ENCODE measurements at regions not wholly inside any gene's neighbourhood (a gene's known extent, or its start where the extent isn't known, plus 50 kb on each side); places are given as distances from the start of the nearest gene placed in this dataset.

GRCh38 chr1:229080361-229080760 is 190.6 kb upstream of the RAB4A start:
- no peak for DNase-seq (ENCODE audit: low spot score)

DNA sequence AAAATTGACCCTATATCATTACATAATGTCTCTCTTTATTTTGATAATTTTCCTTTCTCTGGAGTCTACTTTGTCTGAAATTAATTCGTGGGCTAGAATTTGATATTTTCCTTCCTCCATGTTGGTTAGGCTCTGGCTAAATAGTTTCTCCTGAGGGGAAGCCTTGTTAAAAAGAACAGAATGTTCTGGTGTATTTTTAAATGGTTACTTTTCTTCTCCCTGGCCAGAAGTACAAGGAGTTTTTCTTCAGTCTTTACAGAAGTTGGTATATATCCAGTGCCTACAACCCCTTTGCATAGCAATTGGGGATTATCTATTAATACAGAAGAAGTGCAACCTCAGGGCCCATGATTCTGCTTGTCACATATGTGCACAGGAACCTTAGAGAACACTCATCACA is 185.6 kb upstream of the RAB4A start:
- DNase-seq (ENCODE audit: low spot score) = no peak

DNA sequence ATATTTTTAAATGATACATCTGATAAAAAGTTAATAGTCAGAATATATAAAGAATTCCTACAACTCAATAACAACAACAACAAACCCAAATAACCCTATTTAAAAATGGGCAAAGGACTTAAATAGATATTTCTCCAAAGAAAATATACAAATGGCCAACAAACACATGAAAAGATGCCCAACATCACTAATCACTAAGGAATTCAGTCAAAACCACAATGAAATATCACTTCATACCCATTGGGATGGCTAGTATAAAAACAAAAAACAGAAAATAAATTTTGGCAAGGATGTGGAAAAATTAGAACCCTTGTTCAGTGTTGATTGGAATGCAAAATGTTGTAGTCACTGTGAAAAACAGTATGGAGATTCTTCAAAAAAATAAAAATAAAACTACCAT is 184.8 kb upstream of the RAB4A start:
- DNase-seq (ENCODE audit: low spot score) = no peak

GRCh38 chr1:229086686-229087085 is 184.2 kb upstream of the RAB4A start:
- no peak for DNase-seq (ENCODE audit: low spot score)

DNA sequence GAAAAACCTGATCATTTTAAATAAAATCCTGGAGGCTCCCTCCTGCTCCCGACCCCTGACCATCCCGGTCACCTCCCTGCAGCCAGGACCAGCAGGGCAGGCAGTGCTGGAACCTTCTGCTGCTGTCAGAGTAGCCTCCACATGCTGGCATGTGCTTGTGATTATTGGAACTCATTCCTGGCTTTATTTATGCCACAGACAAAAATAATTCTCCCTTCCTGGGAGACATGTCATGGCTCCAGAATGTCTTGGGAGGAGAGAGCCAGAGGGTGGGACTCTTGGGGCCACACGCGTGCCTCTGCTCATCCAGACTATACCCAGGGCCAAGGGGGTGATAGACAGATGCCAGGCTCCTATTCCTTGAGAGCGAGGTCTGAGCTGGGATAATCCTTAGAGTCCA is 183.6 kb upstream of the RAB4A start:
- no peak for DNase-seq (ENCODE audit: low spot score)

DNA sequence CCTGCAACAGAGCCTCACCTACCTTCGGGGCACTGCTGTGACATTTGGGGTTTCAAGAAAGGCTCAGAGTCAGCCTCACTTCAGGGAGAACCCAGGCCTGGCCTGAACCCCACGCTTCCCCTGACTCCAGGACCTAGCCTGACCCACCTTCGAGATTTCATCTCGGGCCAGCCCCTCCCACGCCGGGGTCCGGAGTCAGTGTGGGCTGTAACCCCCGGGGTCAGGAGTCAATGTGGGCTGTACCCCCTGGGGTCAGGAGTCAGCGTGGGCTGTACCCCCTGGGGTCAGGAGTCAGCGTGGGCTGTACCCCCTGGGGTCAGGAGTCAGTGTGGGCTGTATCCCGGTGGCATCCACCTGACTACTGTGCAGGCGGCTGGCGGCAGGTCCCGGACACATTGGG is 183.0 kb upstream of the RAB4A start:
- DNase-seq (ENCODE audit: low spot score) = no peak

DNA sequence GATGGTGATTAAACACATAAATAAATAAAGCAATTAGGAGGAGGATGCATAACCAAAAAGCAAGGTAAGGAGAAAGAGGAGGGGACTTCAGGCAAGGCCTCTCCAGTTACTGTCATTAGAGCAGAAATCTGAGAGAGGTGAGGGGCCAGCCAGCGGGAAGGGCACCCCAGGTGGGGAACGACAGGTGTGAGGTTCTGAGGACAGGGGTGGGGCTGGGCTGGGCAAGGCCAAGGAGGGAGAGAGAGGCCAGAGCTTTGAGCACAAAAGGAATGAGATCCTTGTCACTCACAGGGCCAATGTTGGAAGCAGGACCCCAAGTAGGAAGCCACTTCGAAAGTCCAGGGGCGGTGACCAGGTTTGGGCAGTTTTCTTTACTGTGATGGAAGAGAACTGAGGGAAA is 182.2 kb upstream of the RAB4A start:
- DNase-seq (ENCODE audit: low spot score) = no peak

GRCh38 chr1:229089586-229090208 is 181.2 kb upstream of the RAB4A start:
- DNase-seq (ENCODE audit: low spot score) = no peak

GRCh38 chr1:229091721-229092136 is 179.2 kb upstream of the RAB4A start:
- DNase-seq (ENCODE audit: low spot score) = no peak

DNA sequence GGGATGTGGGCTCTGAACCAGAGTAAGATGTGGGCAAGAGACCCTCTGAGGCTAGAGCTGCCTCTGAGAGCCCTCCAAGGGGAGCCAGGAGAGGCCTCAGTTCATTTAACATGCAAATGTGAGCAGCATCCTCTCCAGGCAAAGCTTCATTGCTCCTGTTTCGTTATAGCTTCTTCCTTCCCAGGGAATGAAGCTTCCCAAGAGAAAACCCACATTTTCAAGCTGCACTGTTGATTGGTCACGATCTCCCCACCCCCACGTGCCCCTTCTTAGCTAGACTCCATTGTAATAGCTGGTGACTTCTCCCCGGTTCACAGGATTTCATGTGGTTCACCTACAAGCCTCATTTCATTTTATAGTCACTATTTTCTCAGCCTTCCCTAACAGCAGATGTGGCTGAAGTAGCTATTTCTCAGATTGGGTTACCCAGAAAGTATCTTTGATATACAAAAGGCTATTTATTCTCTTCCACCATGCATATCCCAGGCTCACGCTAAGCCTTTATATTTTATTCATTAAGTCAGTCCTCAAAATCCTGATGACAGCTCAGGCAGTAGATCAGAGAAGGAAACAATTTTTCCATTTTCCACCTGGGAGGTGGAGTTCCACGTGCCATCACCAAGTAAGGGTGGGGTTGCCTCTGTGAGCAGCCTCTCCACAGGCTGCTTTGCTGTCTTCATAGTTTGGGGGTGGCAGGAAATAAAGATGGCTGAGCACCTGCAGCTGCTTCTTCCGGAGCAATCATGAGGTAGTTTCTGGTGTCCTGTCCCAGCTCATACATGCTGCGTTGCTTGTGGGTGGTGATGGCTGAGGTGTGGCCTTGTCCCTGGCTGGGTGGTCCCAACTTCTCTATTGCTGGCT is 178.3 kb upstream of the RAB4A start:
- DNase-seq (ENCODE audit: low spot score) = no peak

DNA sequence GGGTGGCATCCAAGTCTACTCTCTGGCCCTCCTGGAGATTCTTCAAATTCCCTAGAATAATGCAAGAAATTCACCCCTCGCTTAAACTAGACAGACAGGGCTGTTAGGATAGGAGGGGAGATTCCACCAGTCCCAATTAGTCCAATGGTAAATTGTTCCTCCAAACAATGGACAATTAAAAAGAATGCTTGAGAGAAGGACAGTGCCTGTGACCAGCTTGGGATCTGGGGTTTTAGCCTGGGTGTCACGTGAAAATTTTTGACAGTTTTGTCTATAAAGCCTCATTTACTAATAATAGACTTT is 177.7 kb upstream of the RAB4A start:
- DNase-seq (ENCODE audit: low spot score) = no peak

GRCh38 chr1:229093609-229094336 is 177.1 kb upstream of the RAB4A start:
- DNase-seq (ENCODE audit: low spot score) = peak; percentile 95

DNA sequence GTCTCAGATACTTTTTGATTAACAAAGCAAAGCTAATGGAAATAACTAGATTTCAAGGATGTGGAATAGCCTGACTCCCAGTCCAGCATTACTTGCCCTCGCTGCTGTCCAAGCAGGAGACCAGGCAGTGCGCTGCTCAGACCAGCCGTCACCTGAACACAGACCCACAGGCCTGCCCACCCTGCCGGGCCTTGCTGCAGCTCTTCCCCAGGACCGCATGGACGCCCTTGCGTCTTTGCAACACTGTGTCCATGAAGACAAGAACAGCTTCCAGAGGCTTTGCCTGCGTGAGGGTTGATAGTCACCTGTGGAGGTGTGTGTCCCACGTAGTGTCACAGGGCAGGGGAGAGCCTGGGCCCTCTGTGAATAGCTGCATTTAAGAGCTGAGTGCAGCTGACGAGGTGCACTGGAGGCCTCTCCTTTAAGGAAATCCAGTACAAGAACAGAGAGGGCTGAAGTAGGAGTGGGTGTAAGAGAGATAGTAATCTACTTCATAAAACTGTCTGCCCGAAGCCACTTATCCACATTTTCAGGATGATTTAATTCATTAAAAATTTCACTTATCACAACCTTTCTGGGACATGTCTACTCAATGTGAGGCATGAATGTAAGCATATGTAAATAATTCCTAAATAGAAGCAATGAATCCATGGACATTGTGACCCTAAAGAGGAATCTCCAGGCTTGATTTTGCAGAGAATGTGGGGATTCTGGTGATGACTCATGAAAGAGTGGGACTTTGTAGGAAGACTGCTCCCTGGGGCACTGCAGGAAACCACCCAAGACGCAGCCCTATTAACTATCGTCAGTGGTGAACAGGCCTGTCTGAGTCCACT is 176.2 kb upstream of the RAB4A start:
- DNase-seq (ENCODE audit: low spot score) = peak; percentile 62

- DNase-seq (ENCODE audit: low spot score) = no peak
These were observed 175.6 kb upstream of the RAB4A start for GRCh38 chr1:229095325-229095724.

- DNase-seq (ENCODE audit: low spot score) = no peak
These were observed 173.6 kb upstream of the RAB4A start for GRCh38 chr1:229097356-229097755.

GRCh38 chr1:229098361-229098760 is 172.6 kb upstream of the RAB4A start:
- DNase-seq (ENCODE audit: low spot score) = no peak

DNA sequence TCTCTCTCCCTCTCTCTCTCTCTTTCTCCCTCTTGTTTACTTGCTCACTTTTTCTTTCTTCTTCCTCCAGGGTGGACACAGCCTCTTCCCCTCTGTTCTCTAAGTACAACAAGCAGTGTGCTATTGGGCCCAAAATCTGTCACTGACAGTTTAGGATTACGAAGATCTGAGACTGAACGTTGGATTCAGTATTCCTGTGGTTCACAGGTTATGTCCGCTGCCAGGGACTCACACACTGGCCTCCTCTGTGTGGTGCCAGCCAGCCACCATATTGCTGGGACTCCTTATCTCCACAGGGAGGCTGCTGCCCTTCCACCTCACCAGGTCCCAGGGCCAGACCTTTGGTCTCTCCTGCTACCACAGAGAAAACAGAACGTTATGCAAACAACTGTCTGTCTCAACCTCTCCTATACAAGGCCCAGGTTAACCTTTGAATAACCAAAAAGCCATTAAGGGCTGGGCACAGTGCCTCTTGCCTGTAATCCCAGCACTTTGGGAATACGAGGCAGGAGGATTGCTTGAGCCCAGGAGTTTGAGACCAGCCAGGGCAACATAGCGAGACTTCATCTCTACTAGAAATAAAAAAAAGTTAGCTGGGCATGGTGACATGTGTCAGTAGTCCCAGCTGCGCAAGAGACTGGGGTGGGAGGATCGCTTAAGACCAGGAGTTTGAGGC is 171.9 kb upstream of the RAB4A start:
- DNase-seq (ENCODE audit: low spot score) = no peak

GRCh38 chr1:229101011-229101871 is 169.7 kb upstream of the RAB4A start:
- DNase-seq (ENCODE audit: low spot score) = no peak

DNA sequence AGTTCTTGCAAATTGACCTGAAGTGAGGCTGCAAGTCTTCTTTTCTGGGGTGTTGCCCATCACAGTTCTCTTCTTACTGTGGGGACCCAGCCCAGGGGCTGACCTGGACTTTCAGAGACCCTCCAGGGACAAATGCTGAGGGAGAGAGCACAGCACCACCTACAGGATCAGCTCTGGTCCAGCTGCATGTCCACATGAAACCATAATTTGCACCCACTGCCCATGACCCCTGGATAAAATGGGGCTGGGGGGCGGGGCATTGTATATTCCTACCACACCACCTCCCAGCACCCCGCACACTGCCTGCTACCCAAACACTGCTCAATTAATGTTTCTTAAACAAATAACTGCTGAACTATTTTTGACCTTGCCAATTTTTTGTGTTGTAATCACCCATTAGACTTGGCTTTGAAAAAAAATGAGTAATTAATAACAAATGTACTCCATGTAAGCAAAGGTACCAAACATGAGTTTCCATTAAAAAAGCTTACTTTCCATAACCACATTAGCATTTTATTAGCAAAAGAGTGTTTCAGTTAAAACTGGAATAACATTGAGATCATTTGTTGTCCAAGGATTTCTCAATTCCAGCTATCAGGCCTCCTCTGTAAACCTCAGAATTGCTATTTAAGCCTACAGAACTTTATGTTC is 168.0 kb upstream of the RAB4A start:
- no peak for DNase-seq (ENCODE audit: low spot score)

GRCh38 chr1:229104654-229105053 is 166.3 kb upstream of the RAB4A start:
- DNase-seq (ENCODE audit: low spot score) = no peak

All from HT-29 (cell line).